GM20000 (cell line): ENCODE measurements at regions not wholly inside any gene's neighbourhood (a gene's known extent, or its start where the extent isn't known, plus 50 kb on each side); places are given as distances from the start of the nearest gene placed in this dataset.
"Not testable (repeated sequence)": the region's sequence is repeated elsewhere in the genome, so short reads cannot be mapped to it uniquely, and the experiment has no call there.

Experiments
- DNase-seq: peaks from one replicate; pipeline ENCODE4 v3.0.0; 2012; ENCODE audit warnings: low spot score
- TF ChIP-seq, protein P1 (sequence below): IDR thresholded peaks from 2 replicates; pipeline ENCODE4 v1.5.1; 2012; ENCODE audit warnings: mild to moderate bottlenecking, control low read depth; ENCODE audit errors: extremely low read depth, missing control alignments

GRCh38 chr20:47991875-47992488, 206.7 kb upstream of the SULF2 start:
- TF ChIP-seq, protein P1, sequence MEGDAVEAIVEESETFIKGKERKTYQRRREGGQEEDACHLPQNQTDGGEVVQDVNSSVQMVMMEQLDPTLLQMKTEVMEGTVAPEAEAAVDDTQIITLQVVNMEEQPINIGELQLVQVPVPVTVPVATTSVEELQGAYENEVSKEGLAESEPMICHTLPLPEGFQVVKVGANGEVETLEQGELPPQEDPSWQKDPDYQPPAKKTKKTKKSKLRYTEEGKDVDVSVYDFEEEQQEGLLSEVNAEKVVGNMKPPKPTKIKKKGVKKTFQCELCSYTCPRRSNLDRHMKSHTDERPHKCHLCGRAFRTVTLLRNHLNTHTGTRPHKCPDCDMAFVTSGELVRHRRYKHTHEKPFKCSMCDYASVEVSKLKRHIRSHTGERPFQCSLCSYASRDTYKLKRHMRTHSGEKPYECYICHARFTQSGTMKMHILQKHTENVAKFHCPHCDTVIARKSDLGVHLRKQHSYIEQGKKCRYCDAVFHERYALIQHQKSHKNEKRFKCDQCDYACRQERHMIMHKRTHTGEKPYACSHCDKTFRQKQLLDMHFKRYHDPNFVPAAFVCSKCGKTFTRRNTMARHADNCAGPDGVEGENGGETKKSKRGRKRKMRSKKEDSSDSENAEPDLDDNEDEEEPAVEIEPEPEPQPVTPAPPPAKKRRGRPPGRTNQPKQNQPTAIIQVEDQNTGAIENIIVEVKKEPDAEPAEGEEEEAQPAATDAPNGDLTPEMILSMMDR, result no peak
- DNase-seq, result no peak

GRCh38 chr20:47990507-47991150, 205.3 kb upstream of the SULF2 start:
- TF ChIP-seq, protein P1, result no peak
- no peak for DNase-seq

DNA sequence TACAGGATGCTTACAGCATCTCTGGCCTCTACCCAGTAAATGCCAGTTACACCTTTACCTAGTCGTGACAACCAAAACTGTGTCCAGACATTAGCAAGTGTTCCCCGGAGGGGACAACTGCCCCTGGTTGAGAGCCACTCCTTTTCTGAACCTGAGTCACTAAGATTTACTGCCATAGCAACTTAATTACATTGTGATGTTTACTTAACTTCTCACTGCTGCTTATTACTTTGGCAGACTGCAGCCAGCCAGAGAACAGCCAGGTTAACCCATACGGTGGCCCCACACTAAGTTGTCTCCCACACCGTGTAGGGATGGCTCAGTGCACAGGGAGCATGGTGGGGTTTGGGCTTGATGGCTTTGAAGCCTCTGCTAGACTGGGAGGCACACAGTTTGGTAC, 204.7 kb upstream of the SULF2 start:
- no peak for DNase-seq
- TF ChIP-seq, protein P1, result no peak

DNA sequence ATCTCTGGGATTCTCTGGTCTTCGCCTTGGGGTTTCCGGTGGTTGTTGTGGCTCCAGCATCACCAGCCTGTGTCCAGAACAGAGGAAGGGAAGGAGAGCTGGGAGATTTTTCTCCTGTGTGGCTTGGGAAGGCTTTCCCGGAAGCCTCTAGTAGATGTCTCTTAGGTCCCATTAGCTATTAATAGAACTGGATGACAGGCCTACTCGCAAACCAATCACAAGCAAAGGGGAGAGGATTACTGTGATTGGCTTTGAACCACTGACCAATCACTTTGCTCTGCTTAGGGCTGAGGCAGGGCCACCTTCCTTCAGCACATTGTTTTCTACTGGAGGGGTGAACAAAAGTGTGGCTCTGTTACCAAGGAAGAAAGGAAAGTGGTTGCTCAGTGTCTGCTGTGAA, 203.4 kb upstream of the SULF2 start:
- TF ChIP-seq, protein P1, result no peak
- DNase-seq, result no peak

- TF ChIP-seq, protein P1, result no peak
- no peak for DNase-seq
Measured at GRCh38 chr20:47985092-47985850, 200.0 kb upstream of the SULF2 start.

GRCh38 chr20:47984437-47984836, 199.2 kb upstream of the SULF2 start:
- DNase-seq, result no peak
- TF ChIP-seq, protein P1, result no peak

DNA sequence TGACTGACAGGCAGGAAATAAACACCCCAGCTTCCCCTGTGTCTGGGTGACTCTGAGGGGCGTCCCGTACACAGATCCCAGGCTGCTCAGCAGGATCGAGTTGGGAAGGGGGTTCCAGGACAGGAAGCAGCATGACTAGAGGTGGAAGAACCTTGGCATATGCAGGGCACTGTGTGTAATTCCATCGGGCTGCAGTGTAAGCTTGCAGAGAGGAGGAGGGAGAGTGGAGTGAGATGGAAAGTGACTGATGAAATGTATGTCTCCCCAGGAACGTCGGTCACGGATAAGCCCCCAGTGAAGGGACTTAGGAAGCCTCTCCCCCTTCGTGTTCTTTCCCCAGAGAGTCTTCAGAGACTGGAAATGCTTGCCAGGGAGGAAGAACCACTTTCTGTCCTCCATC, 198.4 kb upstream of the SULF2 start:
- DNase-seq, result not testable (repeated sequence)
